NB4 (cell line): ENCODE measurements at regions not wholly inside any gene's neighbourhood (a gene's known extent, or its start where the extent isn't known, plus 50 kb on each side); places are given as distances from the start of the nearest gene placed in this dataset.

Experiments
- MYC ChIP-seq: IDR thresholded peaks from 2 replicates; pipeline ENCODE4 v1.6.1; 2011; ENCODE audit warnings: low read depth, low read length
- POLR2A ChIP-seq: IDR thresholded peaks from 2 replicates; pipeline ENCODE4 v1.6.1; 2011; ENCODE audit warnings: mild to moderate bottlenecking; ENCODE audit not compliant: insufficient read length; ENCODE audit errors: extremely low read depth
- TF ChIP-seq, protein P1 (sequence below): IDR thresholded peaks from one replicate; pipeline ENCODE4 v1.5.1; 2012; ENCODE audit warnings: low read depth, low read length

DNA sequence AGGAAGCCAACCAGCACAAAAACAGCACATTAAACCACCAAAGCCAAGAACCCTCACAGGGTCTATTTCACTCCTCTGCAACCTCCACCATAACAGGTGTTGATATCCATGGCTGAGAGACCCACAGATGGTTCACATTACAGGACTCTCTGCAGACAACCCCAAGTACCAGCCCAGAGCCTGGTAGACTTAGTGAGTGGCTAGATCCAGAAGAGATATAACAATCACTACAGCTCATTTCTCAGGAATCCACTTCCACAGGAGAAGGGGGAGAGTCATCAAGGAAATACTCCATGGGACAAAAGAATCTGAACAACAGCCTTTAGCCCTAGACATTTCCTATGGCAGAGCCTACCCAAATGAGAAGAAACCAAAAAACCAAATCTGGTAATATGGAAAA is 168.1 kb upstream of the CD96 start:
- TF ChIP-seq, protein P1, sequence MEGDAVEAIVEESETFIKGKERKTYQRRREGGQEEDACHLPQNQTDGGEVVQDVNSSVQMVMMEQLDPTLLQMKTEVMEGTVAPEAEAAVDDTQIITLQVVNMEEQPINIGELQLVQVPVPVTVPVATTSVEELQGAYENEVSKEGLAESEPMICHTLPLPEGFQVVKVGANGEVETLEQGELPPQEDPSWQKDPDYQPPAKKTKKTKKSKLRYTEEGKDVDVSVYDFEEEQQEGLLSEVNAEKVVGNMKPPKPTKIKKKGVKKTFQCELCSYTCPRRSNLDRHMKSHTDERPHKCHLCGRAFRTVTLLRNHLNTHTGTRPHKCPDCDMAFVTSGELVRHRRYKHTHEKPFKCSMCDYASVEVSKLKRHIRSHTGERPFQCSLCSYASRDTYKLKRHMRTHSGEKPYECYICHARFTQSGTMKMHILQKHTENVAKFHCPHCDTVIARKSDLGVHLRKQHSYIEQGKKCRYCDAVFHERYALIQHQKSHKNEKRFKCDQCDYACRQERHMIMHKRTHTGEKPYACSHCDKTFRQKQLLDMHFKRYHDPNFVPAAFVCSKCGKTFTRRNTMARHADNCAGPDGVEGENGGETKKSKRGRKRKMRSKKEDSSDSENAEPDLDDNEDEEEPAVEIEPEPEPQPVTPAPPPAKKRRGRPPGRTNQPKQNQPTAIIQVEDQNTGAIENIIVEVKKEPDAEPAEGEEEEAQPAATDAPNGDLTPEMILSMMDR: no peak
- TF ChIP-seq MYC: no peak
- no peak for TF ChIP-seq POLR2A
